Calu3 (cell line): ENCODE measurements at regions not wholly inside any gene's neighbourhood (a gene's known extent, or its start where the extent isn't known, plus 50 kb on each side); places are given as distances from the start of the nearest gene placed in this dataset.

Source experiments
- BruUV-seq: library from RNA; stranded (reverse); fragments of 400-500 nt; replicated peaks from 2 replicates; lab custom pipeline; 2021; lab: Mats Ljungman, UMichigan
- CTCF ChIA-PET: fragments of 300-600 bp; sonication (Branson Sonifier 250); formaldehyde crosslinking; loops from one replicate; lab custom pipeline; 2022; ENCODE audit warnings: antibody characterized with exemption; lab: Charles Lee
- DNase-seq: peaks from one replicate; pipeline ENCODE4 v3.0.0; 2022
- H3K27ac Mint-ChIP-seq: one replicate; pipeline ENCODE4 v1.8.0; 2022; ENCODE audit warnings: mixed read lengths; ENCODE audit not compliant: unreplicated experiment
- H3K27me3 Mint-ChIP-seq: one replicate; pipeline ENCODE4 v1.8.0; 2022; ENCODE audit warnings: mixed read lengths; ENCODE audit not compliant: unreplicated experiment
- H3K36me3 Mint-ChIP-seq: one replicate; pipeline ENCODE4 v1.8.0; 2022; ENCODE audit warnings: mild to moderate bottlenecking, moderate library complexity, mixed read lengths; ENCODE audit not compliant: insufficient read depth, unreplicated experiment
- H3K4me1 Mint-ChIP-seq: one replicate; pipeline ENCODE4 v1.8.0; 2022; ENCODE audit warnings: mild to moderate bottlenecking, low read depth, mixed read lengths; ENCODE audit not compliant: unreplicated experiment
- H3K4me3 Mint-ChIP-seq: one replicate; pipeline ENCODE4 v1.8.0; 2022; ENCODE audit warnings: mild to moderate bottlenecking, low read depth, moderate library complexity, mixed read lengths; ENCODE audit not compliant: unreplicated experiment
- H3K9me3 Mint-ChIP-seq: one replicate; pipeline ENCODE4 v1.8.0; 2022; ENCODE audit warnings: low read depth, mixed read lengths; ENCODE audit not compliant: unreplicated experiment
- CTCF ChIP-seq: fragments of 200-600 bp; IDR thresholded peaks from one replicate; pipeline ENCODE4 v1.8.0; 2022; ENCODE audit warnings: antibody characterized with exemption; ENCODE audit not compliant: unreplicated experiment
- intact Hi-C: fragments of 100-400 bp; cut with micrococcal nuclease; formaldehyde crosslinking; loops from one replicate; pipeline ENCODE4 v1.10.0; 2022; ENCODE audit not compliant: unreplicated experiment

GRCh38 chr6:169153401-169153800 is 100.2 kb downstream of the THBS2 start:
- Mint-ChIP-seq H3K27me3 (no peaks in the 10 kb centered on the region), H3K36me3 (no peaks in the 10 kb centered on the region), H3K4me1 (no peaks in the 10 kb centered on the region), H3K4me3 (no peak overlapping the region), H3K27ac (no peak overlapping the region), H3K9me3 (peaks cover 3% of the 10 kb centered on the region)
- DNase-seq, result no peak
- no TSS peak for BruUV-seq
- TF ChIP-seq CTCF, result no peak
- intact Hi-C loops, result no loop called here
- CTCF ChIA-PET, result no interaction called here

DNA sequence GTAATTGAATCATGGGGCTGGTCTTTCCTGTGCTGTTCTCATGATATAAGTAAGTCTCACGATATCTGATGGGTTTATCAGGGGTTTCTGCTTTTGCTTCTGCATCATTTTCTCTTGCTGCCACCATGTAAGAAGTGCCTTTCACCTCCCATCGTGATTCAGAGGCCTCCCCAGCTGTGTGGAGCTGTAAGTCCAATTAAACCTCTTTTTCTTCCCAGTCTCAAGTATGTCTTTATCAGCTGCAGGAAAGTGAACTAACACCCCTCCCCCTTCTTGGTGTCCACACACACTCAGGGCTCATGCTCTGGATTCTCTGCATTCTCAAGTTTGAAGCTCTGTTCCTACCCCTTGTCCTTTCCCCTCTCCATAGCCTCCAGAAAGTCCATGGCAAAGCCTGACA is 107.1 kb downstream of the THBS2 start:
- Mint-ChIP-seq H3K27ac (no peak overlapping the region), H3K4me3 (no peak overlapping the region), H3K9me3 (peaks cover 3% of the 10 kb centered on the region), H3K36me3 (no peaks in the 10 kb centered on the region), H3K4me1 (no peaks in the 10 kb centered on the region), H3K27me3 (no peaks in the 10 kb centered on the region)
- TF ChIP-seq CTCF, result no peak
- no peak for DNase-seq
- intact Hi-C loops, result no loop called here
- CTCF ChIA-PET, result no interaction called here
- BruUV-seq, result no TSS peak

GRCh38 chr6:169145991-169146501 is 107.6 kb downstream of the THBS2 start:
- CTCF ChIA-PET, result no interaction called here
- Mint-ChIP-seq H3K4me1 (no peaks in the 10 kb centered on the region), H3K27me3 (no peaks in the 10 kb centered on the region), H3K36me3 (no peaks in the 10 kb centered on the region), H3K27ac (no peak overlapping the region), H3K9me3 (peaks cover 3% of the 10 kb centered on the region), H3K4me3 (no peak overlapping the region)
- no peak for TF ChIP-seq CTCF
- intact Hi-C loops, result no loop called here
- DNase-seq, result no peak
- no TSS peak for BruUV-seq

- H3K27ac Mint-ChIP-seq, result no peak overlapping the region
- no peaks in the 10 kb centered on the region for H3K27me3 Mint-ChIP-seq
- H3K4me1 Mint-ChIP-seq, result no peaks in the 10 kb centered on the region
- CTCF ChIA-PET, result no interaction called here
- H3K36me3 Mint-ChIP-seq, result no peaks in the 10 kb centered on the region
- no TSS peak for BruUV-seq
- no peak for DNase-seq
- no peak for TF ChIP-seq CTCF
- intact Hi-C loops, result no loop called here
- peaks cover 3% of the 10 kb centered on the region for H3K9me3 Mint-ChIP-seq
- H3K4me3 Mint-ChIP-seq, result no peak overlapping the region
Measured at GRCh38 chr6:169145496-169145895, 108.2 kb downstream of the THBS2 start.
